GM12878 (cell line): ENCODE measurements at regions not wholly inside any gene's neighbourhood (a gene's known extent, or its start where the extent isn't known, plus 50 kb on each side); places are given as distances from the start of the nearest gene placed in this dataset.

Experiments
- ATAC-seq: fragments of 200-7000 bp; cut with Tn5 transposase; 3 replicates; pipeline ENCODE4 v1.9.1; 2020; ENCODE audit warnings: mild to moderate bottlenecking, moderate library complexity
- BruUV-seq: library from RNA; stranded (reverse); fragments of 400-500 nt; replicated peaks from 2 replicates; lab custom pipeline; 2021; lab: Mats Ljungman, UMichigan
- CTCF ChIA-PET: fragments of 300-600 bp; sonication (Branson Sonifier 250); formaldehyde crosslinking; extraction: SDS; loops from one replicate; lab custom pipeline; 2021; ENCODE audit warnings: inconsistent platforms; lab: Yijun Ruan, JAX
- POLR2A ChIA-PET: fragments of 350-600 bp; formaldehyde crosslinking; extraction: SDS; loops from one replicate; lab custom pipeline; 2021; ENCODE audit warnings: inconsistent platforms; lab: Charles Lee
- RAD21 ChIA-PET: fragments of 300-600 bp; sonication (Branson Sonifier 250); formaldehyde crosslinking; loops from one replicate; lab custom pipeline; 2023; ENCODE audit warnings: antibody characterized with exemption; ENCODE audit not compliant: unreplicated experiment; lab: Charles Lee
- SMC1A ChIA-PET: fragments of 300-600 bp; sonication (Branson Sonifier 250); formaldehyde crosslinking; loops from one replicate; lab custom pipeline; 2023; ENCODE audit not compliant: unreplicated experiment, uncharacterized antibody; lab: Charles Lee
- DNase-seq: peaks from one replicate; pipeline ENCODE4 v3.0.0-alpha.2; 2011; ENCODE audit warnings: low read depth, low spot score
- FAIRE-seq: peaks from 3 replicates; lab custom pipeline; 2011; peaks lifted over from hg19 to GRCh38; lab: Jason Lieb, UNC
- H2AFZ ChIP-seq: 2 replicates; pipeline ENCODE4 v1.6.0; 2011; ENCODE audit warnings: low read depth, low read length, control low read depth; ENCODE audit not compliant: control insufficient read depth
- H3K27ac ChIP-seq: 2 replicates; pipeline ENCODE4 v1.5.1; 2011; ENCODE audit warnings: control low read depth; ENCODE audit not compliant: control insufficient read depth, insufficient read depth
- H3K27me3 ChIP-seq, 2 experiments: replicated peaks in 1 of 2; 2 replicates each; pipeline versions ENCODE4 v1.6.0 to v1.6.1; 2011; ENCODE audit warnings: low read length in 1 of 2; ENCODE audit not compliant: control insufficient read depth in 2 of 2, insufficient read depth in 2 of 2
- H3K36me3 ChIP-seq, 2 experiments: 2 replicates each; pipeline ENCODE4 v1.5.1; 2011; ENCODE audit warnings: low read length in 1 of 2; ENCODE audit not compliant: control insufficient read depth in 2 of 2, insufficient read depth in 2 of 2
- H3K4me1 ChIP-seq: 2 replicates; pipeline ENCODE4 v1.6.1; 2011; ENCODE audit warnings: mild to moderate bottlenecking, low read length, moderate library complexity, mixed read lengths; ENCODE audit not compliant: control insufficient read depth, insufficient read depth
- H3K4me2 ChIP-seq: 2 replicates; pipeline ENCODE4 v1.6.0; 2011; ENCODE audit warnings: control low read depth; ENCODE audit not compliant: control insufficient read depth, insufficient read depth
- H3K4me3 ChIP-seq: fragments of 200-600 bp; sonication (generic); 2 replicates; pipeline ENCODE4 v1.5.1; 2016
- H3K79me2 ChIP-seq: 2 replicates; pipeline ENCODE4 v1.6.0; 2011; ENCODE audit warnings: low read length; ENCODE audit not compliant: control insufficient read depth, insufficient read depth
- H3K9ac ChIP-seq: 2 replicates; pipeline ENCODE4 v1.8.0; 2011; ENCODE audit warnings: low read length, control low read depth, mixed read lengths; ENCODE audit not compliant: control insufficient read depth, insufficient read depth
- H3K9me3 ChIP-seq: replicated peaks from 3 replicates; pipeline ENCODE4 v1.5.1; 2011; ENCODE audit warnings: mild to moderate bottlenecking, low read length; ENCODE audit not compliant: control insufficient read depth, insufficient read depth
- H4K20me1 ChIP-seq: 2 replicates; pipeline ENCODE4 v1.6.0; 2011; ENCODE audit not compliant: control insufficient read depth, insufficient read depth
- CBX5 ChIP-seq: sonication (generic); IDR thresholded peaks from 2 replicates; pipeline ENCODE4 v1.6.1; 2016; ENCODE audit warnings: low read depth, moderate library complexity, mild to moderate bottlenecking, inconsistent platforms
- CHD2 ChIP-seq: IDR thresholded peaks from 2 replicates; pipeline ENCODE4 v1.6.1; 2011; ENCODE audit warnings: low read depth, low read length, improper control_type of control experiment, borderline replicate concordance
- CUX1 ChIP-seq: IDR thresholded peaks from 2 replicates; pipeline ENCODE4 v1.6.1; 2012; ENCODE audit warnings: improper control_type of control experiment, low read depth, low read length; ENCODE audit not compliant: insufficient replicate concordance
- EP300 ChIP-seq, 2 experiments: fragments of 150-350 bp in 1 of 2; IDR thresholded peaks; 2 replicates each; pipeline ENCODE4 v1.6.1; 2011 to 2012; ENCODE audit warnings: low read depth in 2 of 2, low read length in 2 of 2, borderline replicate concordance in 1 of 2, improper control_type of control experiment in 1 of 2, inconsistent platforms in 1 of 2; ENCODE audit not compliant: control insufficient read depth in 1 of 2
- MYC ChIP-seq: IDR thresholded peaks from 2 replicates; pipeline ENCODE4 v1.6.1; 2011; ENCODE audit warnings: mild to moderate bottlenecking, low read length, moderate library complexity, inconsistent platforms; ENCODE audit not compliant: insufficient read depth, insufficient replicate concordance, insufficient read length, severe bottlenecking
- RAD21 ChIP-seq: IDR thresholded peaks from 2 replicates; pipeline ENCODE4 v1.6.1; 2011; ENCODE audit warnings: mild to moderate bottlenecking, low read depth, low read length, moderate library complexity; ENCODE audit not compliant: insufficient read depth
- SP1 ChIP-seq: IDR thresholded peaks from one replicate; pipeline ENCODE4 v1.6.1; 2011; ENCODE audit warnings: low read depth, low read length
- SREBF1 ChIP-seq: IDR thresholded peaks from 2 replicates; pipeline ENCODE4 v1.6.1; 2012; ENCODE audit warnings: mild to moderate bottlenecking, low read length
- SREBF2 ChIP-seq: IDR thresholded peaks from 2 replicates; pipeline ENCODE4 v1.6.1; 2012; ENCODE audit warnings: mild to moderate bottlenecking, low read length
- TCF3 ChIP-seq: IDR thresholded peaks from 2 replicates; pipeline ENCODE4 v1.6.1; 2012; ENCODE audit warnings: low read depth, mild to moderate bottlenecking, low read length, borderline replicate concordance; ENCODE audit not compliant: insufficient read depth
- WGBS: methylation state at CpG from one replicate; pipeline ENCODE4 v1.1.6; 2016; ENCODE audit warnings: low lambda C conversion rate; ENCODE audit not compliant: insufficient replicate concordance, insufficient coverage; ENCODE audit errors: missing lambda C conversion rate; 5-methylcytosine and 5-hydroxymethylcytosine counted together
- in situ Hi-C: fragments of 300-500 bp; cut with MboI; formaldehyde crosslinking; loops from 9 replicates; pipeline ENCODE4 v1.14.3; 2018; ENCODE audit warnings: mixed read lengths
- intact Hi-C: fragments of 100-400 bp; cut with micrococcal nuclease; formaldehyde crosslinking; loops from one replicate; pipeline ENCODE4 v1.14.2; 2022; ENCODE audit not compliant: unreplicated experiment

DNA sequence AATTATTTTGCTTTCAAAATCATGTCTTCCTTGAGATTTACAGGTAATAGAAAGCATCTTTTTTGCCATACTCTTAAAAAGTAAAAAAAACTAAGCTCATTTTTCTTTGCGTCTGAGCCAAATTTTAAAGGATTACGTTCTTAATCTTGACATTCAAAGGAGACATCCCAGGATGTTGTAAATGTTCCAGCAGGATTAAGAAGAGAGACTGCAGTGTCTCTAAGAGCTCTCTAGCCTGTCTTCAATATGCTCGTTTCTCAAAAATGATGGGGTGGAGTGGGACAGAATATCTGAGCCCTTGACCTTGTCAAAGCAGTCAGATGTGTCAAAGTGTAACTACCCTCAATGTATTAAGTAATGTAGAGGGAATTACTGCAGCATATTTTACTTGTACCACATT is 363.3 kb downstream of the PCDH7 start:
- Histone ChIP-seq H3K27ac (no peak overlapping the region), H4K20me1 (no peaks in the 10 kb centered on the region), H3K4me3 (no peak overlapping the region), H3K27me3 (no peaks in the 10 kb centered on the region), H3K9me3 (no peaks in the 10 kb centered on the region), H3K36me3 (no peaks in the 10 kb centered on the region), H3K9ac (no peak overlapping the region), H3K79me2 (no peaks in the 10 kb centered on the region), H2AFZ (no peak overlapping the region), H3K4me2 (no peak overlapping the region), H3K4me1 (no peaks in the 10 kb centered on the region)
- SMC1A ChIA-PET = interaction anchor here (1.0 to 1.4 kb wide), 2 partner anchors 10 to 24 kb away, joined by 3 to 4 read pairs; no protein-coding TSS in a partner anchor
- ATAC-seq (no peak), DNase-seq (no peak), FAIRE-seq (no peak)
- WGBS = 35% methylated on average over 3 of the region's 3 CpGs
- RAD21 ChIA-PET = no interaction called here
- in situ Hi-C loops = no loop called here
- CTCF ChIA-PET = interaction anchor here (1.2 kb wide), 1 partner anchor 15 kb away, joined by 3 read pairs; no protein-coding TSS in a partner anchor
- no TSS peak for BruUV-seq
- intact Hi-C loops = no loop called here
- POLR2A ChIA-PET = no interaction called here
- no peak for TF ChIP-seq CBX5
- TF ChIP-seq SREBF2 = no peak
- TF ChIP-seq EP300 (IDR thresholded peaks at IDR 0.05; ENCODE audit: borderline replicate concordance in 1 of 2, control insufficient read depth in 1 of 2, low read depth in 2 of 2, low read length in 2 of 2) = no peak
- TF ChIP-seq TCF3 = no peak
- no peak for TF ChIP-seq RAD21

DNA sequence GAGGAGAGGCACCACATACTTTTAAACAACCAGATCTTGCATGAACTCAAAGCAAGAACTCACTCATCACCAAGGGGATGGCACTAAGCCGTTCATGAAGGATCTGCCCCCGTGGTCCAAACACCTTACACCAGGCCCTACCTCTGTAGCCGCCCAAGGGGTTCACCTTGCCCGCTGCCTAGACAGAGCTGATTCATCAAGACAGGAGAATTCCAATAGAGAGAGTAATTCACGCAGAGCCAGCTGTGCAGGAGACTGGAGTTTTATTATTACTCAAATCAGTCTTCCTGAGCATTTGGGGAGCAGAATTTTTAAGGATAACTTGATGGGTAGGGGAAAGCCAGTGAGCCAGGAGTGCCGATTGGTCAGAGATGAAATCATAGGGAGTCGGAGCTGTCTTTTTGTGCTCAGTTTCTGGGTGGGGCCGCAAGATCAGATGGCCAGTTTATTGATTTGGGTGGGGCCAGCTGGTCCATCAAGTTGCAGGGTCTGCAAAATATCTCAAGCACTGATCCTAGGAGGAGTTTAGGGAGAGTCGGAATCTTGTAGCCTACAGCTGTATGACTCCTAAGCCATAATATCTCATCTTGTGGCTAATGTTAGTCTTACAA is 364.7 kb downstream of the PCDH7 start:
- FAIRE-seq = no peak
- in situ Hi-C loops = no loop called here
- Histone ChIP-seq H2AFZ (no peak overlapping the region), H3K4me1 (no peaks in the 10 kb centered on the region), H3K9me3 (no peaks in the 10 kb centered on the region)
- POLR2A ChIA-PET = no interaction called here
- TF ChIP-seq SP1 (no peak), SREBF1 (no peak), CUX1 (no peak), CHD2 (no peak), MYC (no peak)
- TF ChIP-seq, all 136 proteins: peak for 0
- Histone ChIP-seq H3K27me3 (no peaks in the 10 kb centered on the region), H3K36me3 (no peaks in the 10 kb centered on the region), H3K79me2 (no peaks in the 10 kb centered on the region), H3K9ac (no peak overlapping the region), H3K27ac (no peak overlapping the region), H3K4me2 (no peak overlapping the region), H4K20me1 (no peaks in the 10 kb centered on the region), H3K4me3 (no peak overlapping the region)
- WGBS = 30% methylated on average over 9 of the region's 9 CpGs
- ATAC-seq = no peak
- SMC1A ChIA-PET = no interaction called here
- CTCF ChIA-PET = no interaction called here
- RAD21 ChIA-PET = no interaction called here
- intact Hi-C loops = no loop called here
- no TSS peak for BruUV-seq
- DNase-seq = no peak
